H1 (cell line): ENCODE measurements at regions not wholly inside any gene's neighbourhood (a gene's known extent, or its start where the extent isn't known, plus 50 kb on each side); places are given as distances from the start of the nearest gene placed in this dataset.

Source experiments
- CEBPB ChIP-seq: IDR thresholded peaks from 2 replicates; pipeline ENCODE4 v1.6.1; 2012; ENCODE audit warnings: low read depth, low read length
- GABPA ChIP-seq: IDR thresholded peaks from 2 replicates; pipeline ENCODE4 v1.6.1; 2011; ENCODE audit warnings: mild to moderate bottlenecking, low read length, moderate library complexity, borderline replicate concordance; ENCODE audit not compliant: insufficient read depth
- NRF1 ChIP-seq: IDR thresholded peaks from 2 replicates; pipeline ENCODE4 v1.6.1; 2011; ENCODE audit warnings: mild to moderate bottlenecking, low read depth, low read length, improper control_type of control experiment
- SIN3A ChIP-seq, 2 experiments: IDR thresholded peaks in 1 of 2; conservative IDR thresholded peaks in 1 of 2; 2 replicates each; pipeline ENCODE4 v1.6.1; 2011 to 2012; ENCODE audit warnings: low read length in 2 of 2, improper control_type of control experiment in 1 of 2, low read depth in 1 of 2, mild to moderate bottlenecking in 1 of 2

GRCh38 chr6:113104541-113104940 is 752.6 kb upstream of the MARCKS start (continued):
- no peak for TF ChIP-seq SIN3A (conservative IDR thresholded peaks at IDR 0.05 in 1 of 2, IDR thresholded peaks at IDR 0.05 in 1 of 2; ENCODE audit: low read depth in 1 of 2, low read length in 2 of 2)
- TF ChIP-seq GABPA: no peak
- TF ChIP-seq CEBPB: no peak
- no peak for TF ChIP-seq NRF1
- TF ChIP-seq, all 59 proteins: peak for 0
